Effector memory CD4-positive, alpha-beta T cell (primary cell): ENCODE measurements at regions not wholly inside any gene's neighbourhood (a gene's known extent, or its start where the extent isn't known, plus 50 kb on each side); places are given as distances from the start of the nearest gene placed in this dataset.

Experiments
- DNase-seq, 3 donors: peaks; one replicate each; pipeline ENCODE4 v3.0.0-alpha.2; 2020
- H3K27ac ChIP-seq: 2 replicates; pipeline ENCODE4 v1.7.0; 2013; ENCODE audit warnings: mild to moderate bottlenecking, low read length, moderate library complexity; ENCODE audit not compliant: insufficient read depth, poor library complexity, severe bottlenecking
- H3K27me3 ChIP-seq: replicated peaks from 2 replicates; pipeline ENCODE4 v1.7.0; 2013; ENCODE audit warnings: mild to moderate bottlenecking, low read length; ENCODE audit not compliant: insufficient read depth, control insufficient read depth, poor library complexity, severe bottlenecking
- H3K36me3 ChIP-seq: 2 replicates; pipeline ENCODE4 v1.7.0; 2013; ENCODE audit warnings: mild to moderate bottlenecking, low read length, moderate library complexity; ENCODE audit not compliant: control insufficient read depth, insufficient read depth
- H3K4me1 ChIP-seq: 2 replicates; pipeline ENCODE4 v1.7.0; 2013; ENCODE audit warnings: low read length, mild to moderate bottlenecking; ENCODE audit not compliant: control insufficient read depth, insufficient read depth, poor library complexity, severe bottlenecking
- H3K4me3 ChIP-seq: 2 replicates; pipeline ENCODE4 v1.7.0; 2013; ENCODE audit warnings: low read length, low read depth, mild to moderate bottlenecking; ENCODE audit not compliant: insufficient read depth, poor library complexity, severe bottlenecking
- H3K9me3 ChIP-seq: 2 replicates; pipeline ENCODE4 v1.7.0; 2013; ENCODE audit warnings: mild to moderate bottlenecking, low read length, moderate library complexity; ENCODE audit not compliant: control insufficient read depth

DNA sequence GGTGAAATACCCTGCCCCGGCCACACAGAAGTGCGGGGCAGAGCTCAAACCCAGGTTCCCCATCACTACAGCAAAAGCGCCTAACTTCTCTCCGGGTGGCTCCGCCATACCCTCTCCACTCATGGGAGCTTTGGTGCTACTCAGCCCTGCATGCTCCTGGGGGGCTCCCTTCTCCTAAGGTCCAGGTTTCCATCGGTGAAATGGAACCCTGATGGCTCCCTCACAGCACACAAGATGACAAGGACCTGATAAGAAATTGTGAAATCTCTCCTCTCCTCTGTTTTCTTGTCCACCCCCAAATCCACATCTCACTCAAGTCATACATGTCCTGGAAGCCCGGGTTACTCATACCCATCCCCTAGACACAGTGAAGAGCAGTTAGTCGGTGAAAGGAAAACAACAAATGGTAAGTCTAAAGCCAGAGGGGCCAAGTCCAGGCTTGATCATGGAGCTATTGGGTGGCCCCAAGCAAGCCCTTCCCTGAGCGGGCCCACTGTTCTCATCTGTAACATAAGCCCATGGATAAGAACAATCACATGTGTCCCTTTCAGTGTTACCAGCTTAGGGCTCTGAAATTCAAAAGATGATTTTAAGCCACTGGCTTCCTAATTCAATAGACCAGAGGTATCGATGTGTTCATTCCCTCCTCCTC lies 317.5 kb downstream of the BCL11B start:
- H3K27me3 ChIP-seq: no peaks in the 10 kb centered on the region
- no peaks in the 10 kb centered on the region for H3K36me3 ChIP-seq
- DNase-seq: no peak
- H3K27ac ChIP-seq: no peak overlapping the region
- no peak overlapping the region for H3K4me3 ChIP-seq
- H3K9me3 ChIP-seq: no peaks in the 10 kb centered on the region
- H3K4me1 ChIP-seq: no peaks in the 10 kb centered on the region

DNA sequence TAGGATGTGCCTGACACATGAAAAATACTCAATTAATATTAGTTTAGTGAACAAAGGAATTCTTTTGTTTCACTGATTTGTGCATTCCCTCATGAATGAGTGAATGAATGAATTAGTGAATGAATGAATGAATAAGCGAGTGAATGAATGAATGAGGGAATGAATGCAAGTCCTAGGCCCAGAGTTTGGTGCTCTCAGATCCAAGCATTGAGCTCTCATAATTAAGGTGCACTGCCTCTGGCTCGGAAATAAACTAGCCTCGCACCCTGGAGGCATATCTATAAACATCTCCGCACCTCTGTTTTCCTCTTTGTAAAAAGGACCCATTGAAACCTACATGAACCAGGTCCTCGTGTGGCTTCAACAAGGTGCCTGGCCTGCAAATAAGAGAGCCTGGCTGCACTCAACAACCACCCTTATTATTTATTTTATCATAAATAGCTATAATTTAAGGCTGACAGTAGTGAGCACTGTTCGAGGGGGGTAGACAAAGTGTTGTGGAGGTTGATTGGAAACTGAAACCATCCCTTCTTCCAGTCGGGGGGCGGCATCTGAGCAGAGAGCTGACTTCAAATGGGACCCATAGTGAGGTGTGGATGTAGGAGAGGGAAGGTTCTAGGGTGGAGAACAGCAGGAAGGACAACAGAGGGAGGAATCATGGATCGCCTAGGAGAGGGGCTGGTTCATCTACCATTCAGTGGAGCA lies 316.8 kb downstream of the BCL11B start:
- Histone ChIP-seq H3K27ac (no peak overlapping the region), H3K4me1 (no peaks in the 10 kb centered on the region), H3K36me3 (no peaks in the 10 kb centered on the region), H3K27me3 (no peaks in the 10 kb centered on the region), H3K4me3 (no peak overlapping the region), H3K9me3 (no peaks in the 10 kb centered on the region)
- no peak for DNase-seq

GRCh38 chr14:98955741-98956070 lies 316.3 kb downstream of the BCL11B start:
- Histone ChIP-seq H3K36me3 (no peaks in the 10 kb centered on the region), H3K4me1 (no peaks in the 10 kb centered on the region)

DNA sequence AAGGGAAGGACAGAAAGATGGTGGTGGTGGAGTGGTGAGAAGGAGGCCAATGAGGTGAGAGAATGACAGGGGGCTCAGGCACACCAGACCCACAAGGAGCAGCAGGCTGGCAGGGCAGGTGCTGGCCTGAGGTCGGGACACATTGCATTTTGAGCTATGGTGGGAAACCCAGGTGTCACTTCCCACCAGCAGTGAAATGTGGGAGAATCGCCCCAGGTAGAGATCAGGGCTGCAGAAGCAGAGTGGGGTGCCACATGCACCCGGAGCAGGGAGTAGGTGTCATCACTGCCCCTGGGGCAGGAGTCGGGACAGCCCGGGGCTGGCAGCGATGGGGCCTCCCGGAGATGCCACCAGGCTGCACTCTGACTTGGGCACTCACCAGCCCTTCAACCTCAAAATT lies 315.8 kb downstream of the BCL11B start:
- Histone ChIP-seq H3K36me3 (no peaks in the 10 kb centered on the region), H3K9me3 (no peaks in the 10 kb centered on the region), H3K4me3 (no peak overlapping the region), H3K27ac (no peak overlapping the region), H3K4me1 (no peaks in the 10 kb centered on the region), H3K27me3 (no peaks in the 10 kb centered on the region)
- DNase-seq: no peak

More at GRCh38 chr14:98955741-98956070, 316.3 kb downstream of the BCL11B start:
- Histone ChIP-seq H3K27ac (no peak overlapping the region), H3K9me3 (no peaks in the 10 kb centered on the region), H3K27me3 (no peaks in the 10 kb centered on the region), H3K4me3 (no peak overlapping the region)
- DNase-seq: no peak

- H3K27ac ChIP-seq: no peak overlapping the region
- H3K9me3 ChIP-seq: no peaks in the 10 kb centered on the region
- H3K36me3 ChIP-seq: no peaks in the 10 kb centered on the region
- H3K4me3 ChIP-seq: no peak overlapping the region
- DNase-seq: no peak
- no peaks in the 10 kb centered on the region for H3K27me3 ChIP-seq
- H3K4me1 ChIP-seq: no peaks in the 10 kb centered on the region
Observed at GRCh38 chr14:98956661-98957060, 315.3 kb downstream of the BCL11B start.

- no peak overlapping the region for H3K27ac ChIP-seq
- H3K9me3 ChIP-seq: no peaks in the 10 kb centered on the region
- no peak for DNase-seq
- H3K36me3 ChIP-seq: no peaks in the 10 kb centered on the region
- no peak overlapping the region for H3K4me3 ChIP-seq
- H3K4me1 ChIP-seq: no peaks in the 10 kb centered on the region
- H3K27me3 ChIP-seq: no peaks in the 10 kb centered on the region
Observed at GRCh38 chr14:98957211-98958047, 314.6 kb downstream of the BCL11B start.

DNA sequence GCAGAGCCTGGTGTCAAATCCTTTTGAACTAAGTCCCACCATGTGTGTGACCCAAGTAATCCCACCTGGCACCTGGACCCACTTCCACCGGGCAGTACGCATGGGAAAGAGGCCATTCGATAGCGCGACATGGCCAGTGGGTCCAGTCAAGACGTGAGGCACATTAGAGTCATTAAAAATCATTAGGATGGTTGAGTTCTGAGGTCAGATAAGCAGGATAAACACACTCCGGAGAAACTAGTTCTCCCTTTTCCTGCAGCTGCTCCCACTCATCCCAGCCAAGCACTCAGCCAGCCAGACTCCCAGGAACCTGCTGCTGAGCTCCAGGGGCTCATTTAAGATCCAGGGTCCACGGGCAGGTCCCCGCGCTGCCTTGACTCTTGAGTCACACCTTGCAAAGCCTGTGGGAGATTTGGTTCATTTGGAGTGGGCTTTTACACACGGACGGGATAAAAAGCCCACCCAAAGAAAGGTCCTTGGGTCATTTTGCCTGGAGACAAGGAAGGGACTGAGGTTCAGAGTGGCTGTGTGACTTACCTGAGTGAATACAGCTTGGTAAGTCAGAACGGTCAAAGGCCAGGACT lies 313.9 kb downstream of the BCL11B start:
- no peak overlapping the region for H3K4me3 ChIP-seq
- no peaks in the 10 kb centered on the region for H3K36me3 ChIP-seq
- no peak for DNase-seq
- no peaks in the 10 kb centered on the region for H3K9me3 ChIP-seq
- no peaks in the 10 kb centered on the region for H3K27me3 ChIP-seq
- H3K4me1 ChIP-seq: no peaks in the 10 kb centered on the region
- H3K27ac ChIP-seq: no peak overlapping the region

- no peak for DNase-seq
- no peak overlapping the region for H3K4me3 ChIP-seq
- H3K27me3 ChIP-seq: no peaks in the 10 kb centered on the region
- H3K36me3 ChIP-seq: no peaks in the 10 kb centered on the region
- H3K9me3 ChIP-seq: no peaks in the 10 kb centered on the region
- H3K4me1 ChIP-seq: peaks cover 3% of the 10 kb centered on the region
- H3K27ac ChIP-seq: no peak overlapping the region
Observed at GRCh38 chr14:98958632-98959031, 313.4 kb downstream of the BCL11B start.

- Histone ChIP-seq H3K27ac (no peak overlapping the region), H3K4me1 (peaks cover 7% of the 10 kb centered on the region), H3K9me3 (no peaks in the 10 kb centered on the region), H3K36me3 (no peaks in the 10 kb centered on the region), H3K27me3 (no peaks in the 10 kb centered on the region), H3K4me3 (no peak overlapping the region)
- no peak for DNase-seq
Observed at GRCh38 chr14:98959410-98959809, 312.6 kb downstream of the BCL11B start.
